NCI-H2196 (cell line): ENCODE measurements at regions not wholly inside any gene's neighbourhood (a gene's known extent, or its start where the extent isn't known, plus 50 kb on each side); places are given as distances from the start of the nearest gene placed in this dataset.

Source experiments
- DNase-seq: peaks from one replicate; lab custom pipeline; 2025; ENCODE audit not compliant: unreplicated experiment; lab: John Stamatoyannopoulos, UW

DNA sequence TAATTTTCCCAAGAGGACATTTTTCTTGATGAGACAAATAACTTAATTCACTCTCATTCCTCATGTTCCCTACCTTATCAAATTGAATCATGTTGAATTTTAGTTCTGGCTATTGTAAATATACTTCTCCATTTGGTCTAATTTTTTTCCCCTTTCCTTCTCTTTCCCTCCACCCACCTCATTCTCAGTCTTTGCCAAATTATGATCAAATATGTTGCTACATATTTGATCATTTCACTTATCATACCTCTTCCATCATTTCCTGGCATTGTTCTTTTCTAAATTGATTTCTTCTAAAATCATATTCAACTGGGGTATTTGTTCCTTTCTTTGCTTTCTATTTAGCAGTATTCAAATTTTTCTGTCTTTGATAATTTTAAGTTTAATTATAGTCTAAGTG lies 52.3 kb downstream of the HDGFL1 start:
- DNase-seq, result no peak

GRCh38 chr6:22622351-22622750 lies 53.0 kb downstream of the HDGFL1 start:
- no peak for DNase-seq

- no peak for DNase-seq
Observed at GRCh38 chr6:22622813-22623212, 53.4 kb downstream of the HDGFL1 start.

DNA sequence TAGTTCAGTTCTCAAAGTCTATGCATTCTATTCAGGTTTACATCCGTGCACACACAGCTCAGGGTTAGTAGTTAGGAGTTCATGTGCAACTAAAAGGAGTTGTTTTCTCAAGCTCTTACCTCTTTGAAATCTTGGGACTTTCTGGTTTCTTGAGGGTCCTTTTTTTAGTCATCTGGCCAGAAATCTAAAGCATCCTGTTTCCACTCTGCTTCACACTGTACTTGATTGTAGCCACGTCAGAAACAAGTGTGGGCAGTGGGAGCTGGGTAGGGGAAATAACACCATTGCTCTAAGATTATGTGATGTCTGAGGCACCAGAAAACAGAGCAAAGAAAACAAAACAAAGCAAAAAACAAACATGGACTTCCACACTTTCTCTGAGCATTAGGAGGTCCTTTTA lies 58.3 kb downstream of the HDGFL1 start:
- no peak for DNase-seq

DNA sequence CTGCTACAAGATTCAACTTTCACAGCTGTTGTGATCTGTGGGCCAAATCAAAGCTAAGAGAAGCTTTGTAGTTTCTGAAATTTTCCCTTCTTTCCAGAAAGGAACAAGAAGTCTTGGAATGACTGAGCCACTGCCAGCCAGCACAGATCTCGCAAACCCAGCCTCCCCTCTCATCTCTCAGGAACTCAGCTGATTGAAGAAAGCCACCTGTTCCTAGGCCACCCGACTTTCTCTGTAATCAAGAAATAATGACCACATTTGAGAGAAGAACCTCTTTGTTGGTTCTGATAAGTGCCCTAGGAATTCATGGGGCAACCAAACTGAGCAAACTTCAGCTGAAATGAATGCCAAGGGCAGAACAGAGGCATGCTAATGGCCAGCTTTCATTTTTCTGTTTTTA lies 61.7 kb downstream of the HDGFL1 start:
- DNase-seq, result no peak

- DNase-seq, result no peak
Observed at GRCh38 chr6:22632581-22633145, 63.3 kb downstream of the HDGFL1 start.

GRCh38 chr6:22636452-22636851 lies 67.1 kb downstream of the HDGFL1 start:
- DNase-seq, result no peak

- no peak for DNase-seq
Observed at GRCh38 chr6:22637782-22638181, 68.4 kb downstream of the HDGFL1 start.

GRCh38 chr6:22638320-22638719 lies 69.0 kb downstream of the HDGFL1 start:
- no peak for DNase-seq

DNA sequence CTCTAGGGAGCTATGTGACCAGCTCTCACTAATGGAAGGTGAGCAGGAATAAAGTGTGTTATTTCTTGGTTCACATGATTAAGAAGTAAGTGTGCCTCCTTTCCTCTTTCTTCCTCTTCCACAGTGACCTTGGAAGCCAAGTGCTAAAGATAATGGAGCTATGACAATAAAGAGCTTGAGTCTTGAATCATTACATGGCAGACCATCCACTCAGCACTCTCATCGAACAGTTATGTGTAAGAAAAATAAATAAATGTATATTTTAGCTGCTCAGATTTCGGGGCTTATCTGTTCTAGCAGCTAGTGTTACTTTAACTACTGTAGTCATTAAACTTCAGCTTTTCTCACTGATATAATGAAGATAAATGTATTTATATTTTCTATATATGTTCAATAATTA lies 72.9 kb downstream of the HDGFL1 start:
- DNase-seq, result no peak

GRCh38 chr6:22643780-22644179 lies 74.4 kb downstream of the HDGFL1 start:
- no peak for DNase-seq

- no peak for DNase-seq
Observed at GRCh38 chr6:22647719-22648118, 78.4 kb downstream of the HDGFL1 start.

DNA sequence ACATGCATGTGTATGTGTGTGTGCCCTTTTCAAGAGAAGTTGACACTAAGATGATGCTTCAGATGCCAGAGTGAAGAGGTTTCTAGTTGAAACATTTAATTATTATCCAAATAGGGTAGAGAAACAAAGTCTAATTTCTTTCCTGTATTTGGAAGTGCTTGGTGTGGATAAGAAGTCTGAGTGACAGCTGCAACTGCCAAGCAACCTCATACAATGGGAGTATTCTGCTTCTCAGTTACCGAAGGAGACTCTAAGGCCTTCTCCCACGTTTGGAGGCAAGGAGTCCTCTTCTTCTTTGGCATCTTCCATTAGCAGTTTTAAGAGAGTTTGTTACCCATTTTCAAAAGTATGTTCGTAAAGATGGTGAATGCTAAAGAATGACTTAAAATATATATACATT lies 82.4 kb downstream of the HDGFL1 start:
- no peak for DNase-seq

DNA sequence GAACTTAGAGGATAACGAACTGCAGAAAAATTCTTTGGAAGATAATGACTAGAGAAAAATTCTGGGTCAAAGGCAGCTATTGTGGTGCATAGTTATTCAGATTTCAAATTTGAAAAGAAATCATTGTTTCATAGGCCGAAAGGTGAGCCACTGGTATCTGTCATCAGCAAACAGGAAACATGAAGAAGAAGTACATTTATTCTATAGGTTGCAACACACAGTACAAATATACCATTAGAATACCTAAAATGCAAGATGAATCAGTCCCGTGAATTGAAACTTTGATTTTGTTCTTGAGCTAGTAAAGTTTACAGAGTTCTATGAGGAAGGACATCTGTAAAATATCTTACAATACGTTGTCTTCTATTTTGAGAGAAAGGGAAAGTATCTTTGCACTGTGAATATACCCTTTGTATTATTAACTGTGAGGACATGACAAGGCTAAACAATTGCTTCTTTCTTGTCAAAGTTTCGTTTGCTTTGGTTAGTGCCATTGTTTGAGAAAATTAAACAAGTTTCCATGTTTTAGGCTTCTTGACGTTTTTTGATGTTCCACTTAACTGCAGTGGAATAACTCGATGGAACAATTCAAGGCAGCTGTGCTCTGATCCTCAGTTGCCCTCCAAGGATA lies 84.7 kb downstream of the HDGFL1 start:
- DNase-seq, result no peak

DNA sequence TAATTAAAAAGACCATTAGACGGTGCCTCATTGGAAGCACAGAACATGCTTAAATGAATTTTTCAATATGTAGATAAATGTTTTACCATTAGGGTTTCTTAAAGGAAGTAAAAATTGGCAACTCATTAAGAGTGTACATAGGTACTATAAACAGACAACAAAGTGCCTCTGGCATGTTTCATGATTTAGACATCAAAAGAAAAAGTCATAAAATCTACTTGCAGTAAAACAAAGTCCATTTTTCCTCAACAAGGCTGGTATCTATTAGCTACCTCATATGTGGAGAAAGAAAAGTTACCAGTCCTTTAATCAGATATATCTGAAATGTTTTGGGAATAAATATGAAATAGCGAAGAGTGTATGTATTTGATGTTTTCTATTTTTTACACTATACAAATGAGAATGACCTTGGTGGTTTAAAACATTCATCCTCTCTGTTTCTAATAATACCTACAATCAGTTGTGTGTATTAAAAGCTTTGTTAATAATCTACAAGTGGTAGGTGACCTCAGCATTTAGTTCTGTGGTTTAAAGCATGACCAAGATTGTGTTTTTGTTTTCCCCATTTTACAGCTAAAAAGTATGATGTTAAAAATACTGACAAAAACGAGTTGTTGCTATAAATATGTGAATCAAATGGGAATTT lies 87.5 kb downstream of the HDGFL1 start:
- DNase-seq, result no peak

- no peak for DNase-seq
Observed at GRCh38 chr6:22657352-22657980, 88.1 kb downstream of the HDGFL1 start.

- DNase-seq, result no peak
Observed at GRCh38 chr6:22658183-22658582, 88.8 kb downstream of the HDGFL1 start.

- DNase-seq, result no peak
Observed at GRCh38 chr6:22658934-22659333, 89.6 kb downstream of the HDGFL1 start.

DNA sequence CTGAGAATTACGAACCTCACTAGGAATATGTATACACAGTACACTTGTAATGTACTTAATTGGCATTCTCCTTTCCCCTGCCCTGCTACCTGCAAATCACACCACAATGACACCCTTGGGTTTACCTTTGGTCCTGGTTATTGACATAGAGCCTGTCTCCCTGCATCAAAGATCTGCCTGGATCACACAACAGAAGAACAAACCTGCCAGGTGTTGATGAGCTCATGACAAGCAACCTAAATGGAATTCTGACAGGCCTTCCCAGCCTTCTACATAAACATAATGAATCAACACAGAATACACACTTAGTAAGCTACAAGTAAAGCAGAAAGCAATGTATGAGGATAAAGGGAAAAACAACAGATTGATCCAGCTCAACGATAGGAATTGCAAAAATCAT lies 95.6 kb downstream of the HDGFL1 start:
- no peak for DNase-seq

- DNase-seq, result no peak
Observed at GRCh38 chr6:22666021-22666420, 96.7 kb downstream of the HDGFL1 start.

DNA sequence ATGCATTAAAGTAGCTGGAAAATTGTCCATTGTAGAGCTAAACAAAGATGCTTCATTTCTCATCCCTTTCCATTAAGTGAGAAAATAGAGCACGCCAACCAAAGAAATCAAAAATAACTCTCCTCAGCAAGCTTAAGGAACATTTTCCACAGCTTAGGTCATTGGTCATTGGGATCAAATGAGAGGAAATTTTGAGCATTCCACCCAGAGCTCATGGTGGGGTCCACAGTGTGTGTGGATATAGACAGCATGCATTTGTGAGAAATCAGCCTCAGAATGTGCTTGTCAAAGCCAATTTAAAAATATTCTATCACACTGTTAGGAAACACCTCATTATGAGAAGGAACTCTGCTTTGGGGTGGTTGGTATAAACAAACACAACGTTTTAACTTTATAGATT lies 97.2 kb downstream of the HDGFL1 start:
- no peak for DNase-seq

DNA sequence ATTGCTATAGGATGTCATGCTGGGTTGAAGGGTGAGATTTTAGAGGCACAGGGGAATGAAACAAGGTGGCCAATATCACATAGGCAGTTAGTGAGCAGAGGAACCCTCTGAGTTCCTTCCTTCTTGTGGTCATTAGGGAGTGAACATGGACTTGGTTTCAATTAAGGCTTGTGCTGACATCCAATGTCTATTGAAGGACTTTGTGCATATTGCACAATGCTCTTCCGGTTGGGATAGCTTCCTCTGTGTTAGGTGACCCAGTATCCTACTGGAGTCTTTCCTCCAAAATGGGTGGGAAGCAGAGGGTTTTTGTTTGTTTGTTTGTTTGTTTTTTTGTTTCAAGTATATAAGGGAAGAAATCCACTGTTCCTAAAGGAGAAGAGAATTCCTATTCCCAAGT lies 98.5 kb downstream of the HDGFL1 start:
- no peak for DNase-seq
